ENCODE measurements at regions not wholly inside any gene's neighbourhood (a gene's known extent, or its start where the extent isn't known, plus 50 kb on each side); places are given as distances from the start of the nearest gene placed in this dataset.
"Not testable (repeated sequence)": the region's sequence is repeated elsewhere in the genome, so short reads cannot be mapped to it uniquely, and the experiment has no call there.

- DNase-seq (ENCODE audit: extremely low spot score, insufficient read length, low read depth) (no peak), FAIRE-seq (no peak)
Measured at GRCh38 chr1:47521034-47521881, 83.4 kb downstream of the FOXD2 start.

- FAIRE-seq (no peak), DNase-seq (ENCODE audit: extremely low spot score, insufficient read length, low read depth) (no peak)
Measured at GRCh38 chr1:47522935-47523834, 85.3 kb downstream of the FOXD2 start.

GRCh38 chr1:47523835-47524215 lies 86.0 kb downstream of the FOXD2 start:
- DNase-seq (ENCODE audit: extremely low spot score, insufficient read length, low read depth) (no peak), FAIRE-seq (no peak)

GRCh38 chr1:47524272-47524671 lies 86.4 kb downstream of the FOXD2 start:
- DNase-seq (ENCODE audit: extremely low spot score, insufficient read length, low read depth) (no peak), FAIRE-seq (no peak)

DNA sequence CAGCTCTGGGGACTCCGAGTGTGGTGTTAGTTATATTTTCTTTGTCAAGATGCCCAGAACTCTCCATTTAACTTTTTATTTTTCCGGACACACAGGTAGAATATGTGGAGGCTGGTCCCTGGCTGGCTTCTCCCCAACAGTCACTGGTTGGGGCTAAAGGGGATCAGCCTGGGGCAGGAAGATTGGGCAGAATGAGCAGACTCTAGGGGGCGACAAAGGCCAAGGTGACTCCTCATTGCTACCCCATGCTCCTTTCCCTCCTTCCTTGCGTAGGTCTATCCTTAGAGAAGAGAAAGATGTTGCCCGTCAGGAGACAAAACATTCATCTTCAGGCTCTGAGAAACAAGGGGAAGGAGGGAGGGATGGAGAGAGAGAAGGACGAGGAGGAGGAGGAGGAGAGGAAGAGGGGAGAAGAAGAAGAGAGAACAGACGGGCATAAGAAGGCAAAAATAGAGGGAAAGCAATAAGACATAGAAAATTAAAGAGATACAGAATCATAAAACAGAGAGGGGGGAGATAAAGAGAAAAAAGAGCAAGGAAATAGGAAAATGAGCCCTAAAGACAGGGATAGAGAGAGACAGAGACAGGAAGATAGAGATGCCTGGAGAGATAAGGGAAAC lies 89.9 kb downstream of the FOXD2 start:
- FAIRE-seq (no peak), DNase-seq (ENCODE audit: extremely low spot score, insufficient read length, low read depth) (no peak)

DNA sequence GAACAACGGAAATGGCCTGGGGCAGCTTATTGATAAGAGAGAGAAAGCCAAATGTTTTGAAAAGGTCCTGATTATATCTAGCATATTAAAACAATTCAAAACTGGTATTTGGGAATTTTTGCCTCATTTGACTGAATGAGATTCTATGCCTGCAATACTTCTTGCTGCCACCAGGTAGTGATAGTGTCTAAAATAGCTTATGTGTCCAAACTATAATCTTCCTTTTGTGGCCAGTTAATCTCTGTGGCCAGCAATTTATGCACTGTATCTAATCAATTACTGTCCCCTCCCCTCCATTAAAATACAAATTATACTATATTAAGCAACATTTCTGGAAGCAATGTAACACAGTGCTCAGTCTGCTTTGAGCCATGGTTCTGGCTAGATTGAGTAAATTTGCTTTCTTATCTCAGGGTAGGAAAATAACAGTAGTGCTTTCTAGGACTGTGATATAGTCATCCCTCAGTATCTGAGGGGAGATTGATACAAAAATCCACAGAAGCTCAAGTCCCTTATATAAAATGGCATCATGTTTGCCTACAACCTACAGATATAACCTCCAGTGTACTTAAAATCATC lies 91.8 kb downstream of the FOXD2 start:
- no peak for DNase-seq (ENCODE audit: extremely low spot score, insufficient read length, low read depth)
- no peak for FAIRE-seq

- DNase-seq (ENCODE audit: extremely low spot score, insufficient read length, low read depth): no peak
Measured at GRCh38 chr1:47532921-47533792, 95.3 kb downstream of the FOXD2 start.

DNA sequence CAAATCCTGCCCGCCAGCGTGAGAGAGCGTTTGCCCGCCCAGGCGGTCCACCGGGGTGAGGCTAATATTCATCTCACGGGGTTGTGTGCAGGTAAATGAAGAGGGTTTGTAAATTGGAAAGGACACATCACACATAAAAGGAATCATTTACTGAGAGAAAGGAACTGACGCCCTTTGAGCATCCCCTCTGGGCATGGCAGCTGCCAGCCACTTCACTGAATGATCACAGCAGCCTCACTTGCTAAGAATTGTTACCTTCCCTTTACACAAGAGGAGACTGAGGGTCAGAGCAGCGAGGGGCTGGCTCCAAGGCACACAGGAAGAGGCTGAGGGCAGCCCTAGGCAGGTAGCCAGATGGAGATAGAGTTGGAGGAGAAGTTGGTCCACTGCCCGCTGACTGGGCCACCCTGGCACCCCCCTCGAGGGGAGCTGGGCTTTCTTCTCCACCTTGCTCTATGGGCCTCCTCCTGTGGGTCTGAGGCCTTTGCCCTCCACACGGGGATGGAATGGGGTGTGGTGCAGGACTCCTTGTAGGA lies 96.0 kb downstream of the FOXD2 start:
- FAIRE-seq: no peak
- no peak for DNase-seq (ENCODE audit: extremely low spot score, insufficient read length, low read depth)

More at GRCh38 chr1:47532921-47533792, 95.3 kb downstream of the FOXD2 start:
- FAIRE-seq: no peak

DNA sequence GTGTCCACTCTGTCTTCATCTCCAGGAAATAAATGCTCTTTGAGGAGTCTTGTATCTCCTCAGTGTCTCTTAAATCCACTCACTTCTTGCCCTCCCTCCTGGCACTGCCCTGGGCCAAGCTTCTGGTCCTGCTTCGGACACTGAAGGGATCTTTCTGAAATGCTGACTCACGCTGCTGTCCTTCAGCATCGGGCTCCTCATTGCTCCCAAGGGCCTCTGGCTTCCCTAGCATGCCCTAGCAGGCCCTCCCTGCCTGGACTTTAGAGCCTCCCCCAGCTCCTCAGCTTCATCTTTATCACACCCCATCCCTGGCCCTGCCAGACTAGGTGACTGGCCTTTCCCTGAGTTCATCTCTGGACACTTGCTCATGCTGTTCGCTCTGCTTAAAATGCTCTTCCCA lies 96.6 kb downstream of the FOXD2 start:
- DNase-seq (ENCODE audit: extremely low spot score, insufficient read length, low read depth) (no peak), FAIRE-seq (no peak)

GRCh38 chr1:47536646-47537118 lies 98.8 kb downstream of the FOXD2 start:
- DNase-seq (ENCODE audit: extremely low spot score, insufficient read length, low read depth): no peak

GRCh38 chr1:47537268-47537667 lies 99.4 kb downstream of the FOXD2 start:
- DNase-seq (ENCODE audit: extremely low spot score, insufficient read length, low read depth) (no peak), FAIRE-seq (no peak)

More at GRCh38 chr1:47536646-47537118, 98.8 kb downstream of the FOXD2 start:
- FAIRE-seq: no peak

DNA sequence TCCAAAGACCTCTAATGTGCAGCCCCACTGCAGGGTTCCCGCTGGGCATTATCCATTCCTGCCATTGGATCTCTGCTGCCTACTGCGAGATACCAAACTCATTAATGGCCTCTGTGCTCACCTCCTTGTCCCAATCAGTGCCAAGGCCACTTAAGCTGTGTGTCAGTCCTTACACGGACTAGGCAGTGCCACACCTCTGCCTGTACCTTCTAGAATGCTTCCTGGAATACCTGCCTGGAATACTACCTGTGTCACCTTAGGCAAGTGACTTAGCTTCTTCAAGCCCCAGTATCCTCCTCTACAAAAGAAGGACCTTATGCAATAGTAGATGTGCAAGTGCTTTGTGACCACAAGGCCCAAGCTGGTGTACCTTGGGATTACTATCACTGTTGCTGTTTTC lies 100.1 kb downstream of the FOXD2 start:
- no peak for FAIRE-seq

GRCh38 chr1:47538530-47538929 lies 100.7 kb downstream of the FOXD2 start:
- FAIRE-seq: not testable (repeated sequence)

More for the DNA sequence above, 100.1 kb downstream of the FOXD2 start:
- no peak for DNase-seq (ENCODE audit: extremely low spot score, insufficient read length, low read depth)

GRCh38 chr1:47541705-47542104 lies 103.9 kb downstream of the FOXD2 start:
- FAIRE-seq; DNase-seq (ENCODE audit: extremely low spot score, insufficient read length, low read depth): not testable (repeated sequence)

More at GRCh38 chr1:47538530-47538929, 100.7 kb downstream of the FOXD2 start:
- DNase-seq (ENCODE audit: extremely low spot score, insufficient read length, low read depth): not testable (repeated sequence)

- FAIRE-seq; DNase-seq (ENCODE audit: extremely low spot score, insufficient read length, low read depth): not testable (repeated sequence)
Measured at GRCh38 chr1:47543089-47543488, 105.2 kb downstream of the FOXD2 start.

- DNase-seq (ENCODE audit: extremely low spot score, insufficient read length, low read depth) (no peak), FAIRE-seq (no peak)
Measured at GRCh38 chr1:47545912-47546483, 108.2 kb downstream of the FOXD2 start.

DNA sequence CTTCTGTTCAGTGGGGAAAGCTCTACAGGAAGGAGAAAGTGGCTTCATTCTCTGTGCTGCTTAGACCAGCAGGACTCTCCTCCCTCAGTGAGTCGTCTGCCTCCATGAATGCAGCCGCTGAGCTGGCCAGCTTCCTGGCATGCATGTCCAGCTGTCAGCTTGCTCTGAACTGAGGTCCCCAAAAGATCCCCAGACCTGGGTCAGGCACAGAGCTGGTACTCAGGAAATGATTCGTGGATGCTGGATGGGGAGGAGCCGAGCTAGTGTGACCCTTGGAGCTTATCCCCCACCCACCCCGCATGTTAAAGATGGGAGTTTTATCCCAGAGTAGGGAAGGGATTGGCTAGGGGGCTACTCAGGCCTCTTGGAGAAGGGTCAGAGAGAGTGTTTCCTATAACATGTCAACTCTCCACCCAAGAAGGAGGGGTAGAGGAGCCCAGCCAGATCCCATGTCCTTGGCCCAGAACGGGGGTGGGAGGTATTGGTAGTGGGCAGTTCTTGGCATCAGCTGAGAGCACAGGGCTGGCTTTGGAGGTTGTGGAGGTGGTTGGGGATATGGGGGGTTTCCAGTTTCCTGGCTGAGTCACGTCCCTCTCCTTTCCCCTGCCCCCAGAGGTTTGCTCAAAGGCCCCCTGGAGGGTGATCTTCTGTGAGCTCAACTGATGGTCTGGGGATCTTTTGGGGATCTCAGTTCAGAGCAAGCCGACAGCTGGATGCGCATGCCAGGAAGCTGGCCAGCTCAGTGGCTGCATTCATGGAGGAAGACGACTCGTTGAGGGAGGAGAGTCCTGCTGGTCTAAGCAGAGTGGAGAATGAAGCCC lies 110.1 kb downstream of the FOXD2 start:
- no peak for DNase-seq (ENCODE audit: extremely low spot score, insufficient read length, low read depth)
- no peak for FAIRE-seq
